ENCODE measurements at regions not wholly inside any gene's neighbourhood (a gene's known extent, or its start where the extent isn't known, plus 50 kb on each side); places are given as distances from the start of the nearest gene placed in this dataset.

- WGBS, 2 experiments = no CpG with 5 or more reads among the region's 1 CpG
- no peak overlapping the region for H3K4me3 ChIP-seq (ENCODE audit: insufficient read depth, low read depth, low read length)
- H3K9me3 ChIP-seq (ENCODE audit: control insufficient read depth, low read length) = no peaks in the 10 kb centered on the region
- no peaks in the 10 kb centered on the region for H3K36me3 ChIP-seq (ENCODE audit: control insufficient read depth, insufficient read depth, low read length)
- H3K4me1 ChIP-seq (ENCODE audit: control insufficient read depth, insufficient read depth, low read length) = no peaks in the 10 kb centered on the region
- H3K27me3 ChIP-seq (ENCODE audit: control insufficient read depth, insufficient read depth, low read length, poor library complexity, severe bottlenecking) = no peaks in the 10 kb centered on the region
- no peak overlapping the region for H3K27ac ChIP-seq (ENCODE audit: insufficient read depth, low read depth, low read length, poor library complexity, severe bottlenecking)
Observed at GRCh38 chr18:30121397-30121796, 921.1 kb downstream of the DSC3 start.

GRCh38 chr18:30113454-30113853 lies 929.1 kb downstream of the DSC3 start:
- no peaks in the 10 kb centered on the region for H3K4me1 ChIP-seq (ENCODE audit: control insufficient read depth, insufficient read depth, low read length)

GRCh38 chr18:30106356-30106755 lies 936.2 kb downstream of the DSC3 start:
- no peaks in the 10 kb centered on the region for H3K9me3 ChIP-seq (ENCODE audit: control insufficient read depth, low read length)
- no peak overlapping the region for H3K4me3 ChIP-seq (ENCODE audit: insufficient read depth, low read depth, low read length)
- no peaks in the 10 kb centered on the region for H3K4me1 ChIP-seq (ENCODE audit: control insufficient read depth, insufficient read depth, low read length)
- WGBS, 2 experiments = 92 to 93% methylated on average over 1 of the region's 1 CpG
- no peaks in the 10 kb centered on the region for H3K27me3 ChIP-seq (ENCODE audit: control insufficient read depth, insufficient read depth, low read length, poor library complexity, severe bottlenecking)
- H3K36me3 ChIP-seq (ENCODE audit: control insufficient read depth, insufficient read depth, low read length) = no peaks in the 10 kb centered on the region
- H3K27ac ChIP-seq (ENCODE audit: insufficient read depth, low read depth, low read length, poor library complexity, severe bottlenecking) = no peak overlapping the region

More at GRCh38 chr18:30113454-30113853, 929.1 kb downstream of the DSC3 start:
- Histone ChIP-seq H3K4me3 (ENCODE audit: insufficient read depth, low read depth, low read length) (no peak overlapping the region), H3K27ac (ENCODE audit: insufficient read depth, low read depth, low read length, poor library complexity, severe bottlenecking) (no peak overlapping the region), H3K27me3 (ENCODE audit: control insufficient read depth, insufficient read depth, low read length, poor library complexity, severe bottlenecking) (no peaks in the 10 kb centered on the region), H3K9me3 (ENCODE audit: control insufficient read depth, low read length) (no peaks in the 10 kb centered on the region), H3K36me3 (ENCODE audit: control insufficient read depth, insufficient read depth, low read length) (no peaks in the 10 kb centered on the region)

- H3K36me3 ChIP-seq (ENCODE audit: control insufficient read depth, insufficient read depth, low read length) = no peaks in the 10 kb centered on the region
- no peaks in the 10 kb centered on the region for H3K4me1 ChIP-seq (ENCODE audit: control insufficient read depth, insufficient read depth, low read length)
- WGBS, 2 experiments = 94 to 100% methylated on average over 1 to 2 of the region's 2 CpGs
- no peak overlapping the region for H3K4me3 ChIP-seq (ENCODE audit: insufficient read depth, low read depth, low read length)
- no peaks in the 10 kb centered on the region for H3K27me3 ChIP-seq (ENCODE audit: control insufficient read depth, insufficient read depth, low read length, poor library complexity, severe bottlenecking)
- no peaks in the 10 kb centered on the region for H3K9me3 ChIP-seq (ENCODE audit: control insufficient read depth, low read length)
- no peak overlapping the region for H3K27ac ChIP-seq (ENCODE audit: insufficient read depth, low read depth, low read length, poor library complexity, severe bottlenecking)
Observed at GRCh38 chr18:30103881-30104280, 938.7 kb downstream of the DSC3 start.

- no peaks in the 10 kb centered on the region for H3K4me1 ChIP-seq (ENCODE audit: control insufficient read depth, insufficient read depth, low read length)
- no peak overlapping the region for H3K4me3 ChIP-seq (ENCODE audit: insufficient read depth, low read depth, low read length)
- 95% methylated on average over 1 of the region's 1 CpG for WGBS, 2 experiments
- H3K9me3 ChIP-seq (ENCODE audit: control insufficient read depth, low read length) = no peaks in the 10 kb centered on the region
- H3K36me3 ChIP-seq (ENCODE audit: control insufficient read depth, insufficient read depth, low read length) = no peaks in the 10 kb centered on the region
- H3K27ac ChIP-seq (ENCODE audit: insufficient read depth, low read depth, low read length, poor library complexity, severe bottlenecking) = no peak overlapping the region
- H3K27me3 ChIP-seq (ENCODE audit: control insufficient read depth, insufficient read depth, low read length, poor library complexity, severe bottlenecking) = no peaks in the 10 kb centered on the region
Observed at GRCh38 chr18:30096796-30097195, 945.7 kb downstream of the DSC3 start.

GRCh38 chr18:30094556-30094955 lies 948.0 kb downstream of the DSC3 start:
- Histone ChIP-seq H3K4me1 (ENCODE audit: control insufficient read depth, insufficient read depth, low read length) (no peaks in the 10 kb centered on the region), H3K4me3 (ENCODE audit: insufficient read depth, low read depth, low read length) (no peak overlapping the region), H3K27ac (ENCODE audit: insufficient read depth, low read depth, low read length, poor library complexity, severe bottlenecking) (no peak overlapping the region), H3K36me3 (ENCODE audit: control insufficient read depth, insufficient read depth, low read length) (no peaks in the 10 kb centered on the region), H3K9me3 (ENCODE audit: control insufficient read depth, low read length) (no peaks in the 10 kb centered on the region), H3K27me3 (ENCODE audit: control insufficient read depth, insufficient read depth, low read length, poor library complexity, severe bottlenecking) (no peaks in the 10 kb centered on the region)
- WGBS, 2 experiments = 100% methylated on average over 1 of the region's 2 CpGs

GRCh38 chr18:30093376-30093775 lies 949.2 kb downstream of the DSC3 start:
- Histone ChIP-seq H3K27me3 (ENCODE audit: control insufficient read depth, insufficient read depth, low read length, poor library complexity, severe bottlenecking) (no peaks in the 10 kb centered on the region), H3K4me1 (ENCODE audit: control insufficient read depth, insufficient read depth, low read length) (no peaks in the 10 kb centered on the region), H3K36me3 (ENCODE audit: control insufficient read depth, insufficient read depth, low read length) (no peaks in the 10 kb centered on the region), H3K27ac (ENCODE audit: insufficient read depth, low read depth, low read length, poor library complexity, severe bottlenecking) (no peak overlapping the region), H3K4me3 (ENCODE audit: insufficient read depth, low read depth, low read length) (no peak overlapping the region), H3K9me3 (ENCODE audit: control insufficient read depth, low read length) (no peaks in the 10 kb centered on the region)
- WGBS, 2 experiments = 72 to 76% methylated on average over 3 to 4 of the region's 4 CpGs

- no peaks in the 10 kb centered on the region for H3K4me1 ChIP-seq (ENCODE audit: control insufficient read depth, insufficient read depth, low read length)
Observed at GRCh38 chr18:30088238-30089015, 954.1 kb downstream of the DSC3 start.

GRCh38 chr18:30086351-30086750 lies 956.2 kb downstream of the DSC3 start:
- no peaks in the 10 kb centered on the region for H3K36me3 ChIP-seq (ENCODE audit: control insufficient read depth, insufficient read depth, low read length)
- H3K4me3 ChIP-seq (ENCODE audit: insufficient read depth, low read depth, low read length) = no peak overlapping the region
- WGBS, 2 experiments = 83 to 100% methylated on average over 1 of the region's 1 CpG
- no peaks in the 10 kb centered on the region for H3K4me1 ChIP-seq (ENCODE audit: control insufficient read depth, insufficient read depth, low read length)
- no peaks in the 10 kb centered on the region for H3K9me3 ChIP-seq (ENCODE audit: control insufficient read depth, low read length)
- H3K27ac ChIP-seq (ENCODE audit: insufficient read depth, low read depth, low read length, poor library complexity, severe bottlenecking) = no peak overlapping the region
- H3K27me3 ChIP-seq (ENCODE audit: control insufficient read depth, insufficient read depth, low read length, poor library complexity, severe bottlenecking) = no peaks in the 10 kb centered on the region

More at GRCh38 chr18:30088238-30089015, 954.1 kb downstream of the DSC3 start:
- Histone ChIP-seq H3K27ac (ENCODE audit: insufficient read depth, low read depth, low read length, poor library complexity, severe bottlenecking) (no peak overlapping the region), H3K9me3 (ENCODE audit: control insufficient read depth, low read length) (no peaks in the 10 kb centered on the region), H3K27me3 (ENCODE audit: control insufficient read depth, insufficient read depth, low read length, poor library complexity, severe bottlenecking) (no peaks in the 10 kb centered on the region), H3K36me3 (ENCODE audit: control insufficient read depth, insufficient read depth, low read length) (no peaks in the 10 kb centered on the region), H3K4me3 (ENCODE audit: insufficient read depth, low read depth, low read length) (no peak overlapping the region)

- H3K9me3 ChIP-seq (ENCODE audit: control insufficient read depth, low read length) = no peaks in the 10 kb centered on the region
- H3K4me1 ChIP-seq (ENCODE audit: control insufficient read depth, insufficient read depth, low read length) = no peaks in the 10 kb centered on the region
- no peaks in the 10 kb centered on the region for H3K36me3 ChIP-seq (ENCODE audit: control insufficient read depth, insufficient read depth, low read length)
- H3K27ac ChIP-seq (ENCODE audit: insufficient read depth, low read depth, low read length, poor library complexity, severe bottlenecking) = no peak overlapping the region
- H3K4me3 ChIP-seq (ENCODE audit: insufficient read depth, low read depth, low read length) = no peak overlapping the region
- H3K27me3 ChIP-seq (ENCODE audit: control insufficient read depth, insufficient read depth, low read length, poor library complexity, severe bottlenecking) = no peaks in the 10 kb centered on the region
Observed at GRCh38 chr18:30081122-30081521, 961.4 kb downstream of the DSC3 start.
